ENCODE measurements at regions not wholly inside any gene's neighbourhood (a gene's known extent, or its start where the extent isn't known, plus 50 kb on each side); places are given as distances from the start of the nearest gene placed in this dataset.
"Not testable (repeated sequence)": the region's sequence is repeated elsewhere in the genome, so short reads cannot be mapped to it uniquely, and the experiment has no call there.

- Mint-ChIP-seq H3K27ac (no peak overlapping the region), H3K9me3 (peaks cover 5% of the 10 kb centered on the region)
These were observed 258.9 kb downstream of the GJA1 start for GRCh38 chr6:121694389-121694788.

GRCh38 chr6:121694801-121695251, 259.4 kb downstream of the GJA1 start:
- no peaks in the 10 kb centered on the region for H3K36me3 Mint-ChIP-seq (ENCODE audit: low read depth)
- no peaks in the 10 kb centered on the region for H3K27me3 Mint-ChIP-seq
- H3K9me3 Mint-ChIP-seq = peaks cover 5% of the 10 kb centered on the region
- no peak overlapping the region for H3K4me3 Mint-ChIP-seq
- peaks cover 7% of the 10 kb centered on the region for H3K4me1 Mint-ChIP-seq (ENCODE audit: low read depth)
- no peak overlapping the region for H3K27ac Mint-ChIP-seq

More at GRCh38 chr6:121694389-121694788, 258.9 kb downstream of the GJA1 start:
- peaks cover 10% of the 10 kb centered on the region for H3K4me1 Mint-ChIP-seq (ENCODE audit: low read depth)
- H3K4me3 Mint-ChIP-seq = no peak overlapping the region
- H3K27me3 Mint-ChIP-seq = no peaks in the 10 kb centered on the region
- no peaks in the 10 kb centered on the region for H3K36me3 Mint-ChIP-seq (ENCODE audit: low read depth)

- no peak overlapping the region for H3K4me3 Mint-ChIP-seq
- H3K9me3 Mint-ChIP-seq = peaks cover 5% of the 10 kb centered on the region
- H3K4me1 Mint-ChIP-seq (ENCODE audit: low read depth) = peaks cover 2% of the 10 kb centered on the region
- no peak overlapping the region for H3K27ac Mint-ChIP-seq
- H3K27me3 Mint-ChIP-seq = no peaks in the 10 kb centered on the region
- H3K36me3 Mint-ChIP-seq (ENCODE audit: low read depth) = no peaks in the 10 kb centered on the region
These were observed 259.9 kb downstream of the GJA1 start for GRCh38 chr6:121695329-121695728.

- H3K4me1 Mint-ChIP-seq (ENCODE audit: low read depth) = no peaks in the 10 kb centered on the region
- H3K9me3 Mint-ChIP-seq = peaks cover 9% of the 10 kb centered on the region
- H3K27me3 Mint-ChIP-seq = no peaks in the 10 kb centered on the region
- H3K4me3 Mint-ChIP-seq = no peak overlapping the region
- H3K27ac Mint-ChIP-seq = no peak overlapping the region
- H3K36me3 Mint-ChIP-seq (ENCODE audit: low read depth) = no peaks in the 10 kb centered on the region
These were observed 262.5 kb downstream of the GJA1 start for GRCh38 chr6:121697921-121698320.

- Mint-ChIP-seq H3K27ac (no peak overlapping the region), H3K27me3 (no peaks in the 10 kb centered on the region), H3K4me3 (no peak overlapping the region), H3K36me3 (ENCODE audit: low read depth) (no peaks in the 10 kb centered on the region), H3K9me3 (peaks cover 9% of the 10 kb centered on the region), H3K4me1 (ENCODE audit: low read depth) (no peaks in the 10 kb centered on the region)
These were observed 263.2 kb downstream of the GJA1 start for GRCh38 chr6:121698617-121699016.

GRCh38 chr6:121703129-121703528, 267.7 kb downstream of the GJA1 start:
- not testable (repeated sequence) for H3K27me3 Mint-ChIP-seq; H3K27ac Mint-ChIP-seq; H3K36me3 Mint-ChIP-seq (ENCODE audit: low read depth); H3K4me1 Mint-ChIP-seq (ENCODE audit: low read depth); H3K4me3 Mint-ChIP-seq
- H3K9me3 Mint-ChIP-seq = peaks cover 20% of the 10 kb centered on the region

GRCh38 chr6:121711472-121711871, 276.0 kb downstream of the GJA1 start:
- Mint-ChIP-seq H3K36me3 (ENCODE audit: low read depth) (no peaks in the 10 kb centered on the region), H3K27ac (no peak overlapping the region), H3K4me1 (ENCODE audit: low read depth) (no peaks in the 10 kb centered on the region), H3K9me3 (peaks cover 7% of the 10 kb centered on the region), H3K27me3 (no peaks in the 10 kb centered on the region), H3K4me3 (no peak overlapping the region)

GRCh38 chr6:121717686-121718085, 282.2 kb downstream of the GJA1 start:
- Mint-ChIP-seq H3K36me3 (ENCODE audit: low read depth) (no peaks in the 10 kb centered on the region), H3K27me3 (no peaks in the 10 kb centered on the region), H3K4me3 (no peak overlapping the region), H3K4me1 (ENCODE audit: low read depth) (no peaks in the 10 kb centered on the region), H3K27ac (no peak overlapping the region), H3K9me3 (peaks cover 13% of the 10 kb centered on the region)

GRCh38 chr6:121720867-121721266, 285.4 kb downstream of the GJA1 start:
- H3K9me3 Mint-ChIP-seq = peaks cover 13% of the 10 kb centered on the region

GRCh38 chr6:121723623-121724022, 288.2 kb downstream of the GJA1 start:
- Mint-ChIP-seq H3K27me3 (no peaks in the 10 kb centered on the region), H3K9me3 (peaks cover 8% of the 10 kb centered on the region), H3K36me3 (ENCODE audit: low read depth) (no peaks in the 10 kb centered on the region), H3K27ac (no peak overlapping the region), H3K4me1 (ENCODE audit: low read depth) (no peaks in the 10 kb centered on the region), H3K4me3 (no peak overlapping the region)

More at GRCh38 chr6:121720867-121721266, 285.4 kb downstream of the GJA1 start:
- not testable (repeated sequence) for H3K4me1 Mint-ChIP-seq (ENCODE audit: low read depth); H3K27me3 Mint-ChIP-seq; H3K4me3 Mint-ChIP-seq; H3K36me3 Mint-ChIP-seq (ENCODE audit: low read depth); H3K27ac Mint-ChIP-seq

GRCh38 chr6:121724576-121724975, 289.1 kb downstream of the GJA1 start:
- H3K9me3 Mint-ChIP-seq = peaks cover 8% of the 10 kb centered on the region
- no peaks in the 10 kb centered on the region for H3K36me3 Mint-ChIP-seq (ENCODE audit: low read depth)
- no peak overlapping the region for H3K27ac Mint-ChIP-seq
- no peaks in the 10 kb centered on the region for H3K4me1 Mint-ChIP-seq (ENCODE audit: low read depth)
- no peak overlapping the region for H3K4me3 Mint-ChIP-seq
- H3K27me3 Mint-ChIP-seq = no peaks in the 10 kb centered on the region

- Mint-ChIP-seq H3K4me3 (no peak overlapping the region), H3K9me3 (peaks cover 7% of the 10 kb centered on the region), H3K36me3 (ENCODE audit: low read depth) (no peaks in the 10 kb centered on the region)
These were observed 291.1 kb downstream of the GJA1 start for GRCh38 chr6:121726596-121726995.

GRCh38 chr6:121730616-121731015, 295.2 kb downstream of the GJA1 start:
- Mint-ChIP-seq H3K27ac (no peak overlapping the region), H3K9me3 (peaks cover 7% of the 10 kb centered on the region), H3K27me3 (no peaks in the 10 kb centered on the region), H3K4me1 (ENCODE audit: low read depth) (no peaks in the 10 kb centered on the region), H3K36me3 (ENCODE audit: low read depth) (no peaks in the 10 kb centered on the region), H3K4me3 (no peak overlapping the region)

More at GRCh38 chr6:121726596-121726995, 291.1 kb downstream of the GJA1 start:
- Mint-ChIP-seq H3K4me1 (ENCODE audit: low read depth) (no peaks in the 10 kb centered on the region), H3K27me3 (no peaks in the 10 kb centered on the region), H3K27ac (no peak overlapping the region)

- no peaks in the 10 kb centered on the region for H3K36me3 Mint-ChIP-seq (ENCODE audit: low read depth)
- peaks cover 7% of the 10 kb centered on the region for H3K9me3 Mint-ChIP-seq
- no peaks in the 10 kb centered on the region for H3K27me3 Mint-ChIP-seq
- H3K27ac Mint-ChIP-seq = no peak overlapping the region
- H3K4me1 Mint-ChIP-seq (ENCODE audit: low read depth) = no peaks in the 10 kb centered on the region
- H3K4me3 Mint-ChIP-seq = no peak overlapping the region
These were observed 295.9 kb downstream of the GJA1 start for GRCh38 chr6:121731381-121731780.

- H3K9me3 Mint-ChIP-seq = peaks cover 10% of the 10 kb centered on the region
- H3K27me3 Mint-ChIP-seq = no peaks in the 10 kb centered on the region
- H3K27ac Mint-ChIP-seq = no peak overlapping the region
- H3K4me1 Mint-ChIP-seq (ENCODE audit: low read depth) = no peaks in the 10 kb centered on the region
- H3K36me3 Mint-ChIP-seq (ENCODE audit: low read depth) = no peaks in the 10 kb centered on the region
- H3K4me3 Mint-ChIP-seq = no peak overlapping the region
These were observed 297.2 kb downstream of the GJA1 start for GRCh38 chr6:121732641-121733040.

GRCh38 chr6:121733234-121733633, 297.8 kb downstream of the GJA1 start:
- no peak overlapping the region for H3K27ac Mint-ChIP-seq
- H3K36me3 Mint-ChIP-seq (ENCODE audit: low read depth) = no peaks in the 10 kb centered on the region
- H3K9me3 Mint-ChIP-seq = peaks cover 12% of the 10 kb centered on the region
- no peak overlapping the region for H3K4me3 Mint-ChIP-seq
- H3K4me1 Mint-ChIP-seq (ENCODE audit: low read depth) = no peaks in the 10 kb centered on the region
- H3K27me3 Mint-ChIP-seq = no peaks in the 10 kb centered on the region

All from stimulated activated naive CD8-positive, alpha-beta T cell treated with anti-CD3 and anti-CD28 coated beads, Interleukin-15, Interleukin-2, amounts not matched to agents 100 ng/mL and 50 ng/mL, for 24 hours (primary cell).